ENCODE measurements at regions not wholly inside any gene's neighbourhood (a gene's known extent, or its start where the extent isn't known, plus 50 kb on each side); places are given as distances from the start of the nearest gene placed in this dataset.

DNA sequence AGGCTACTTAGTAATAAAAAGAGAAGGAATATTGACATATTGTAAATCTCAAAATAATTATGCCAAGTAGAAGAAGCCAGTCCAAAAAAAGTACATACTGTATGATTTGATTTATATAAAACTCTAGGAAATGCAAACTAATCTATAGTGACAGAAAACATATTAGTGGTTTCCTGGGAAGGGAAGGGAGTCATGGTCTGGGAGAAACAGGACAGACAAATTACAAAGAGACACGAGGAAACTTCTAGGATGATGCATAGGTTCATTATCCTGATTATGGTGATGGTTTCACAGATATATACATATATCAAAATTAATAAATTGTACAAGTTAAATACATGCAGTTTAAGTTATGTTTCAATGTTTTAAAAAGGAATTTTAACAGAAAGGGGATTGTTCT, 81.0 kb upstream of the GOLGA8B start:
- Histone ChIP-seq H3K27me3 (ENCODE audit: control insufficient read depth in 3 of 3, insufficient read depth in 3 of 3, low read length in 2 of 3) (peaks cover 0 to 5% (median 0%) of the 10 kb centered on the region in 3 donors), H3K27ac (ENCODE audit: low read depth in 1 of 2, low read length in 1 of 2) (no peak overlapping the region), H3K9me3 (ENCODE audit: control insufficient read depth in 4 of 4, insufficient read depth in 3 of 4, low read length in 3 of 4) (peaks cover 0 to 2% (median 0%) of the 10 kb centered on the region in 4 donors), H3K4me3 (no peak overlapping the region), H3K36me3 (ENCODE audit: control insufficient read depth in 4 of 4, insufficient read depth in 4 of 4, low read length in 4 of 4) (no peaks in the 10 kb centered on the region), H3K9ac (ENCODE audit: insufficient read depth in 1 of 2, low read length in 2 of 2) (no peak overlapping the region), H3K4me1 (ENCODE audit: control insufficient read depth in 5 of 5, insufficient read depth in 5 of 5, low read length in 5 of 5) (no peaks in the 10 kb centered on the region)
- WGBS, 2 donors, result 12 to 22% methylated on average over 1 of the region's 1 CpG
- DNase-seq (no peak), ATAC-seq (ENCODE audit: insufficient read depth, low FRiP score) (no peak)
- TF ChIP-seq, protein P1, sequence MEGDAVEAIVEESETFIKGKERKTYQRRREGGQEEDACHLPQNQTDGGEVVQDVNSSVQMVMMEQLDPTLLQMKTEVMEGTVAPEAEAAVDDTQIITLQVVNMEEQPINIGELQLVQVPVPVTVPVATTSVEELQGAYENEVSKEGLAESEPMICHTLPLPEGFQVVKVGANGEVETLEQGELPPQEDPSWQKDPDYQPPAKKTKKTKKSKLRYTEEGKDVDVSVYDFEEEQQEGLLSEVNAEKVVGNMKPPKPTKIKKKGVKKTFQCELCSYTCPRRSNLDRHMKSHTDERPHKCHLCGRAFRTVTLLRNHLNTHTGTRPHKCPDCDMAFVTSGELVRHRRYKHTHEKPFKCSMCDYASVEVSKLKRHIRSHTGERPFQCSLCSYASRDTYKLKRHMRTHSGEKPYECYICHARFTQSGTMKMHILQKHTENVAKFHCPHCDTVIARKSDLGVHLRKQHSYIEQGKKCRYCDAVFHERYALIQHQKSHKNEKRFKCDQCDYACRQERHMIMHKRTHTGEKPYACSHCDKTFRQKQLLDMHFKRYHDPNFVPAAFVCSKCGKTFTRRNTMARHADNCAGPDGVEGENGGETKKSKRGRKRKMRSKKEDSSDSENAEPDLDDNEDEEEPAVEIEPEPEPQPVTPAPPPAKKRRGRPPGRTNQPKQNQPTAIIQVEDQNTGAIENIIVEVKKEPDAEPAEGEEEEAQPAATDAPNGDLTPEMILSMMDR (IDR thresholded peaks at IDR 0.05; ENCODE audit: control extremely low read depth, extremely low read depth), result no peak

- Histone ChIP-seq H3K27me3 (ENCODE audit: control insufficient read depth in 3 of 3, insufficient read depth in 3 of 3, low read length in 2 of 3) (no peaks in the 10 kb centered on the region), H3K9me3 (ENCODE audit: control insufficient read depth in 4 of 4, insufficient read depth in 3 of 4, low read length in 3 of 4) (peaks cover 0 to 2% (median 0%) of the 10 kb centered on the region in 4 donors), H3K9ac (ENCODE audit: insufficient read depth in 1 of 2, low read length in 2 of 2) (no peak overlapping the region), H3K36me3 (ENCODE audit: control insufficient read depth in 4 of 4, insufficient read depth in 4 of 4, low read length in 4 of 4) (no peaks in the 10 kb centered on the region), H3K4me1 (ENCODE audit: control insufficient read depth in 5 of 5, insufficient read depth in 5 of 5, low read length in 5 of 5) (no peaks in the 10 kb centered on the region), H3K4me3 (no peak overlapping the region), H3K27ac (ENCODE audit: low read depth in 1 of 2, low read length in 1 of 2) (no peak overlapping the region)
- TF ChIP-seq, protein P1 (IDR thresholded peaks at IDR 0.05; ENCODE audit: control extremely low read depth, extremely low read depth), result no peak
- DNase-seq (no peak), ATAC-seq (ENCODE audit: insufficient read depth, low FRiP score) (no peak)
These were observed 79.7 kb upstream of the GOLGA8B start for GRCh38 chr15:34663101-34663500.

DNA sequence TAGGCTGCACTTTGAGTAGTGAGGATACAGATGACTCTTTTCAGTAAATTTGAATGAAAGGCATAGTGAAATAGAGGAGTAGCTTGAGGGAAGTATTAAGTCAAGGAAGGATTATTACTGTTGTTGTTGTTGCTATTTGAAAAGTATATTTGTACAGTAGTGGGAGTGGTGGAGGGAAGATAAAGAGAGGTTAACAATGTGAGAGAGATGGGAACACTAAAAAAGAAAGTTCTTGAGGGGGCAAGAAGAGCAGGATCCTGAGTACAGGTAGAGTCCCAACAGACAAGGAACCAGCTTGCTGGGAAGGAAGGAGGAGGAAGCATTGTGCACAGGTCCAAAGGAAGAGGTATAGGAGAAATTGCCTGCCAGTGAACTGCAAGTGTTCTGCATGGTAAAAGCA, 75.6 kb upstream of the GOLGA8B start:
- H3K4me1 ChIP-seq (ENCODE audit: control insufficient read depth in 5 of 5, insufficient read depth in 5 of 5, low read length in 5 of 5), result no peaks in the 10 kb centered on the region
- DNase-seq, result no peak
- no peak for ATAC-seq (ENCODE audit: insufficient read depth, low FRiP score)
- no peaks in the 10 kb centered on the region for H3K9me3 ChIP-seq (ENCODE audit: control insufficient read depth in 4 of 4, insufficient read depth in 3 of 4, low read length in 3 of 4)
- no peaks in the 10 kb centered on the region for H3K27me3 ChIP-seq (ENCODE audit: control insufficient read depth in 3 of 3, insufficient read depth in 3 of 3, low read length in 2 of 3)
- no peak overlapping the region for H3K9ac ChIP-seq (ENCODE audit: insufficient read depth in 1 of 2, low read length in 2 of 2)
- no peak overlapping the region for H3K27ac ChIP-seq (ENCODE audit: low read depth in 1 of 2, low read length in 1 of 2)
- TF ChIP-seq, protein P1 (IDR thresholded peaks at IDR 0.05; ENCODE audit: control extremely low read depth, extremely low read depth), result no peak
- no peaks in the 10 kb centered on the region for H3K36me3 ChIP-seq (ENCODE audit: control insufficient read depth in 4 of 4, insufficient read depth in 4 of 4, low read length in 4 of 4)
- no peak overlapping the region for H3K4me3 ChIP-seq

DNA sequence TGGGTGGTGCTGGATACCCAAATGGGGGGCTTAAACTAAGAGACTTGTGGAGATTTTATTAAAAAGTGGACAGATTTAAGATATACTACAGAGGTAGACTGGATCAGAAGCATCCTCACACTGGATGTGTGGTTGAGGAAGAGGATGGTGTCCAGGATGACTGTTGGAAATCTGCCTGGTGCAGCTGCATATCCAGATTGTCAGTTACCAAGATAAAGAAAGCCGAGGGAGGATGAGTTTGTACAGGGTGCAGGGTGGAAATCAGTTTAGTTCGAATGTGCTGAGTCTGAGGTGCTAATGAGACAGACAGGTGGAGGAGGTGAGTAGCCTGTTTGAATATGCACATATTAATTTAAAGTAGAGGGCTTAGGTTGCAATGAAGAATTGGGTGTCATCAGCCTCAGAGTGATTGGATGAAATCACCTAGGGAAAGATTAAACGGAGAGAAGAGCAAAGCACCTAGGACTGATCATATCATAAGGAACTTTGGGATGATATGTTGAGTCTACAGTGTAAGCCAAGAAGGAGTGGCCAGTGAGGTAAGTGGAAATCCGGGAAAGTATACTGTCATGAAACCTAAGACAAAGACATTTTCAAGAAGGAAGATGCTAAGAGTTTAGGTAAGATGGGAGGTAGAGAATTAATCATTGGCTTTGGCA, 74.1 kb upstream of the GOLGA8B start:
- no peaks in the 10 kb centered on the region for H3K27me3 ChIP-seq (ENCODE audit: control insufficient read depth in 3 of 3, insufficient read depth in 3 of 3, low read length in 2 of 3)
- H3K36me3 ChIP-seq (ENCODE audit: control insufficient read depth in 4 of 4, insufficient read depth in 4 of 4, low read length in 4 of 4), result no peaks in the 10 kb centered on the region
- no peak for ATAC-seq (ENCODE audit: insufficient read depth, low FRiP score)
- no peak overlapping the region for H3K9ac ChIP-seq (ENCODE audit: insufficient read depth in 1 of 2, low read length in 2 of 2)
- no peaks in the 10 kb centered on the region for H3K9me3 ChIP-seq (ENCODE audit: control insufficient read depth in 4 of 4, insufficient read depth in 3 of 4, low read length in 3 of 4)
- peaks cover 0 to 2% (median 0%) of the 10 kb centered on the region in 5 donors for H3K4me1 ChIP-seq (ENCODE audit: control insufficient read depth in 5 of 5, insufficient read depth in 5 of 5, low read length in 5 of 5)
- WGBS, 2 donors, result 63 to 87% methylated on average over 4 of the region's 4 CpGs
- no peak for DNase-seq
- H3K27ac ChIP-seq (ENCODE audit: low read depth in 1 of 2, low read length in 1 of 2), result no peak overlapping the region
- H3K4me3 ChIP-seq, result no peak overlapping the region
- TF ChIP-seq, protein P1 (IDR thresholded peaks at IDR 0.05; ENCODE audit: control extremely low read depth, extremely low read depth), result no peak
